ENCODE measurements at regions not wholly inside any gene's neighbourhood (a gene's known extent, or its start where the extent isn't known, plus 50 kb on each side); places are given as distances from the start of the nearest gene placed in this dataset.

DNA sequence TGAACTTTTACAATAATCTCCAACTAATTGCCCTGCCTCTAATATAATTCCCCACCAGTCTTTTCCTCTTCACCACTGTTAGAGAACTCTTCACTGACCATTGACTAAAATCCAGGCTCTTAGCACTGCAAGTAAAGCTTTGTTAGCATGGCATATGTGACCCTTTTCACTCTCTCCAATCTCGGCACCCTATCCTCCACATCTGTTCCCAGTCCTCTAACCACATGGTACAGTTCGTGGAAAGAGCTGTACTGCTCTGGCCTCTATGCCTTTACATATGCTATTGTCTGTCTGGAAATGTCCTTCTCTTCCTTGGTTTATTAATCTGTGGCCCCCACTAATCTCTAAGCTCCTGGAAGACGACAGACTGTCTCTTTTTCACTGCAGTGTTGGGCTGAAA is 63.0 kb upstream of the EIF2S2 start:
- TF ChIP-seq CTCF (conservative IDR thresholded peaks at IDR 0.05 in 1 of 2, IDR thresholded peaks at IDR 0.05 in 1 of 2; ENCODE audit: low read depth in 1 of 2, low read length in 2 of 2): no peak
- TF ChIP-seq EZH2 (IDR thresholded peaks at IDR 0.05; ENCODE audit: low read length, missing control alignments): no peak

Measured in fibroblast of lung (primary cell).